ENCODE measurements at regions not wholly inside any gene's neighbourhood (a gene's known extent, or its start where the extent isn't known, plus 50 kb on each side); places are given as distances from the start of the nearest gene placed in this dataset.

- ATAC-seq (no peak), DNase-seq (no peak)
- no peak overlapping the region for H2AFZ ChIP-seq (ENCODE audit: low read length)
- H3K4me3 ChIP-seq (ENCODE audit: low read length) = no peak overlapping the region
- no peaks in the 10 kb centered on the region for H3K9me2 ChIP-seq (replicated peaks; ENCODE audit: low read length)
- H3K9ac ChIP-seq (ENCODE audit: low read length) = no peak overlapping the region
- intact Hi-C loops (cut with micrococcal nuclease) = no loop called here
- no peaks in the 10 kb centered on the region for H3K27me3 ChIP-seq (ENCODE audit: low read length)
- ChIA-PET CTCF (no interaction called here), POLR2A (ENCODE audit: unreplicated experiment) (no interaction called here)
- no peak overlapping the region for H3K4me2 ChIP-seq (ENCODE audit: low read length)
- H3K27ac ChIP-seq (ENCODE audit: low read length) = no peak overlapping the region
- no peaks in the 10 kb centered on the region for H3F3A ChIP-seq (ENCODE audit: low read length, unreplicated experiment)
- H3K4me1 ChIP-seq (ENCODE audit: insufficient read depth, low read length) = no peaks in the 10 kb centered on the region
- no TSS peak for BruUV-seq (replicated peaks)
- TF ChIP-seq CTCF (conservative IDR thresholded peaks at IDR 0.05; ENCODE audit: low read depth, low read length) = no peak
- no peak for TF ChIP-seq EZH2phosphoT487 (IDR thresholded peaks at IDR 0.05; ENCODE audit: borderline replicate concordance, low read length)
- TF ChIP-seq EZH2 (IDR thresholded peaks at IDR 0.05; ENCODE audit: low read length, unreplicated experiment) = no peak
- no peaks in the 10 kb centered on the region for H3K79me2 ChIP-seq (ENCODE audit: low read length)
- H3K9me3 ChIP-seq (ENCODE audit: low read length) = no peaks in the 10 kb centered on the region
- no peaks in the 10 kb centered on the region for H3K36me3 ChIP-seq (ENCODE audit: low read depth, low read length)
- H4K20me1 ChIP-seq (ENCODE audit: low read length) = no peaks in the 10 kb centered on the region
These were observed 165.0 kb upstream of the ARL4C start for GRCh38 chr2:234661849-234662248.

- no peak overlapping the region for H3K27ac ChIP-seq (ENCODE audit: low read length)
- no peak for DNase-seq
- ChIA-PET POLR2A (ENCODE audit: unreplicated experiment) (no interaction called here), CTCF (no interaction called here)
- no peaks in the 10 kb centered on the region for H3K9me2 ChIP-seq (replicated peaks; ENCODE audit: low read length)
- no peaks in the 10 kb centered on the region for H4K20me1 ChIP-seq (ENCODE audit: low read length)
- H3K79me2 ChIP-seq (ENCODE audit: low read length) = no peaks in the 10 kb centered on the region
- no TSS peak for BruUV-seq (replicated peaks)
- H3K9ac ChIP-seq (ENCODE audit: low read length) = no peak overlapping the region
- no peaks in the 10 kb centered on the region for H3K4me1 ChIP-seq (ENCODE audit: insufficient read depth, low read length)
- no peak overlapping the region for H3K4me2 ChIP-seq (ENCODE audit: low read length)
- intact Hi-C loops (cut with micrococcal nuclease) = no loop called here
- no peaks in the 10 kb centered on the region for H3K36me3 ChIP-seq (ENCODE audit: low read depth, low read length)
- H3K27me3 ChIP-seq (ENCODE audit: low read length) = no peaks in the 10 kb centered on the region
- TF ChIP-seq CTCF (conservative IDR thresholded peaks at IDR 0.05; ENCODE audit: low read depth, low read length) (no peak), EZH2 (IDR thresholded peaks at IDR 0.05; ENCODE audit: low read length, unreplicated experiment) (no peak), EZH2phosphoT487 (IDR thresholded peaks at IDR 0.05; ENCODE audit: borderline replicate concordance, low read length) (no peak)
- no peak overlapping the region for H3K4me3 ChIP-seq (ENCODE audit: low read length)
- ATAC-seq = no peak
- no peaks in the 10 kb centered on the region for H3F3A ChIP-seq (ENCODE audit: low read length, unreplicated experiment)
- H3K9me3 ChIP-seq (ENCODE audit: low read length) = no peaks in the 10 kb centered on the region
- no peak overlapping the region for H2AFZ ChIP-seq (ENCODE audit: low read length)
These were observed 164.3 kb upstream of the ARL4C start for GRCh38 chr2:234661175-234661574.

GRCh38 chr2:234655706-234656105 lies 158.8 kb upstream of the ARL4C start:
- no peaks in the 10 kb centered on the region for H3K9me3 ChIP-seq (ENCODE audit: low read length)
- H3K4me3 ChIP-seq (ENCODE audit: low read length) = no peak overlapping the region
- no peaks in the 10 kb centered on the region for H3K79me2 ChIP-seq (ENCODE audit: low read length)
- no peaks in the 10 kb centered on the region for H3K4me1 ChIP-seq (ENCODE audit: insufficient read depth, low read length)
- H2AFZ ChIP-seq (ENCODE audit: low read length) = no peak overlapping the region
- ChIA-PET CTCF (no interaction called here), POLR2A (ENCODE audit: unreplicated experiment) (no interaction called here)
- intact Hi-C loops (cut with micrococcal nuclease) = no loop called here
- no peak overlapping the region for H3K4me2 ChIP-seq (ENCODE audit: low read length)
- H3K9me2 ChIP-seq (replicated peaks; ENCODE audit: low read length) = no peaks in the 10 kb centered on the region
- no TSS peak for BruUV-seq (replicated peaks)
- H4K20me1 ChIP-seq (ENCODE audit: low read length) = no peaks in the 10 kb centered on the region
- DNase-seq (no peak), ATAC-seq (no peak)
- no peaks in the 10 kb centered on the region for H3K27me3 ChIP-seq (ENCODE audit: low read length)
- no peak overlapping the region for H3K9ac ChIP-seq (ENCODE audit: low read length)
- no peaks in the 10 kb centered on the region for H3F3A ChIP-seq (ENCODE audit: low read length, unreplicated experiment)
- H3K27ac ChIP-seq (ENCODE audit: low read length) = no peak overlapping the region
- H3K36me3 ChIP-seq (ENCODE audit: low read depth, low read length) = no peaks in the 10 kb centered on the region
- no peak for TF ChIP-seq CTCF (conservative IDR thresholded peaks at IDR 0.05; ENCODE audit: low read depth, low read length)
- TF ChIP-seq EZH2 (IDR thresholded peaks at IDR 0.05; ENCODE audit: low read length, unreplicated experiment) = no peak
- no peak for TF ChIP-seq EZH2phosphoT487 (IDR thresholded peaks at IDR 0.05; ENCODE audit: borderline replicate concordance, low read length)
